ENCODE measurements at regions not wholly inside any gene's neighbourhood (a gene's known extent, or its start where the extent isn't known, plus 50 kb on each side); places are given as distances from the start of the nearest gene placed in this dataset.

DNA sequence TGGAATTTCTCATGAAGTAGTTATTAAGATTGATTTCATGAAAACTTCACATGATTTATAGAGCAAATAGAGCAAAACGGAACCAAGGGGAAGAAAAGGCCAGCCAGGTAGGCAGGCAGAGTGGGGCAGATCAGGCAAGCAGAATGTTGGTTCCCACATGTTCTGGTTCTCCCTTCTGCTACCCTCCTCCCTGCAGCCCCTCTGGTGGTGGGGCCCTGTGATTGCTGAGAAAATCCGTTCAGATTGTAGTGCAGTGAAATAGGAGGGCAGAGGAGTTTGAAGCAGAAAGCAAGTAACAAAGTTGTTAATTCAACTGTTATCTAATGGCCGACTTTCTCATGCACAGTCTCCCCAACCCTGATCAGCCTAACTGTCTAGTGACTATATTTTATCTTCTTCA is 185.3 kb downstream of the MID1IP1 start:
- TF ChIP-seq, protein P1, sequence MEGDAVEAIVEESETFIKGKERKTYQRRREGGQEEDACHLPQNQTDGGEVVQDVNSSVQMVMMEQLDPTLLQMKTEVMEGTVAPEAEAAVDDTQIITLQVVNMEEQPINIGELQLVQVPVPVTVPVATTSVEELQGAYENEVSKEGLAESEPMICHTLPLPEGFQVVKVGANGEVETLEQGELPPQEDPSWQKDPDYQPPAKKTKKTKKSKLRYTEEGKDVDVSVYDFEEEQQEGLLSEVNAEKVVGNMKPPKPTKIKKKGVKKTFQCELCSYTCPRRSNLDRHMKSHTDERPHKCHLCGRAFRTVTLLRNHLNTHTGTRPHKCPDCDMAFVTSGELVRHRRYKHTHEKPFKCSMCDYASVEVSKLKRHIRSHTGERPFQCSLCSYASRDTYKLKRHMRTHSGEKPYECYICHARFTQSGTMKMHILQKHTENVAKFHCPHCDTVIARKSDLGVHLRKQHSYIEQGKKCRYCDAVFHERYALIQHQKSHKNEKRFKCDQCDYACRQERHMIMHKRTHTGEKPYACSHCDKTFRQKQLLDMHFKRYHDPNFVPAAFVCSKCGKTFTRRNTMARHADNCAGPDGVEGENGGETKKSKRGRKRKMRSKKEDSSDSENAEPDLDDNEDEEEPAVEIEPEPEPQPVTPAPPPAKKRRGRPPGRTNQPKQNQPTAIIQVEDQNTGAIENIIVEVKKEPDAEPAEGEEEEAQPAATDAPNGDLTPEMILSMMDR (IDR thresholded peaks at IDR 0.05), result no peak
- TF ChIP-seq POLR2A (IDR thresholded peaks at IDR 0.05), result no peak
